Mucosa of stomach (tissue), 1 donor: ENCODE measurements at regions not wholly inside any gene's neighbourhood (a gene's known extent, or its start where the extent isn't known, plus 50 kb on each side); places are given as distances from the start of the nearest gene placed in this dataset.
"Not testable (repeated sequence)": the region's sequence is repeated elsewhere in the genome, so short reads cannot be mapped to it uniquely, and the experiment has no call there.

Source experiments
- H3K27me3 ChIP-seq: one replicate; pipeline ENCODE4 v1.7.0; 2013; ENCODE audit warnings: mild to moderate bottlenecking, low read length; ENCODE audit not compliant: control insufficient read depth, insufficient read depth
- H3K36me3 ChIP-seq: one replicate; pipeline ENCODE4 v1.7.0; 2013; ENCODE audit warnings: low read length; ENCODE audit not compliant: control insufficient read depth, insufficient read depth
- H3K4me1 ChIP-seq: one replicate; pipeline ENCODE4 v1.7.0; 2013; ENCODE audit warnings: mild to moderate bottlenecking, low read length; ENCODE audit not compliant: control insufficient read depth, insufficient read depth
- H3K4me3 ChIP-seq: one replicate; pipeline ENCODE4 v1.7.0; 2013; ENCODE audit warnings: low read length
- H3K9ac ChIP-seq: one replicate; pipeline ENCODE4 v1.7.0; 2013; ENCODE audit warnings: mild to moderate bottlenecking, low read length, moderate library complexity
- H3K9me3 ChIP-seq: one replicate; pipeline ENCODE4 v1.7.0; 2013; ENCODE audit warnings: mild to moderate bottlenecking, low read length, moderate library complexity; ENCODE audit not compliant: control insufficient read depth
- donor health status: Pancreatic carcinoma.

- H3K4me3 ChIP-seq, result no peak overlapping the region
- no peak overlapping the region for H3K9ac ChIP-seq
- H3K27me3 ChIP-seq, result no peaks in the 10 kb centered on the region
- H3K4me1 ChIP-seq, result peaks cover 11% of the 10 kb centered on the region
- H3K9me3 ChIP-seq, result no peaks in the 10 kb centered on the region
- H3K36me3 ChIP-seq, result no peaks in the 10 kb centered on the region
Measured at GRCh38 chr1:41977326-41977725, 58.6 kb upstream of the HIVEP3 start.

GRCh38 chr1:41976671-41977070 is 57.9 kb upstream of the HIVEP3 start:
- Histone ChIP-seq H3K4me1 (peaks cover 10% of the 10 kb centered on the region), H3K9me3 (no peaks in the 10 kb centered on the region), H3K36me3 (no peaks in the 10 kb centered on the region), H3K27me3 (no peaks in the 10 kb centered on the region), H3K4me3 (no peak overlapping the region), H3K9ac (no peak overlapping the region)

GRCh38 chr1:41975850-41976569 is 57.3 kb upstream of the HIVEP3 start:
- Histone ChIP-seq H3K9me3 (no peaks in the 10 kb centered on the region), H3K27me3 (no peaks in the 10 kb centered on the region), H3K4me1 (peaks cover 3% of the 10 kb centered on the region), H3K4me3 (no peak overlapping the region), H3K36me3 (no peaks in the 10 kb centered on the region), H3K9ac (no peak overlapping the region)

- Histone ChIP-seq H3K9me3 (no peaks in the 10 kb centered on the region), H3K4me3 (no peak overlapping the region), H3K9ac (no peak overlapping the region), H3K4me1 (no peaks in the 10 kb centered on the region), H3K36me3 (no peaks in the 10 kb centered on the region), H3K27me3 (no peaks in the 10 kb centered on the region)
Measured at GRCh38 chr1:41975121-41975520, 56.4 kb upstream of the HIVEP3 start.

DNA sequence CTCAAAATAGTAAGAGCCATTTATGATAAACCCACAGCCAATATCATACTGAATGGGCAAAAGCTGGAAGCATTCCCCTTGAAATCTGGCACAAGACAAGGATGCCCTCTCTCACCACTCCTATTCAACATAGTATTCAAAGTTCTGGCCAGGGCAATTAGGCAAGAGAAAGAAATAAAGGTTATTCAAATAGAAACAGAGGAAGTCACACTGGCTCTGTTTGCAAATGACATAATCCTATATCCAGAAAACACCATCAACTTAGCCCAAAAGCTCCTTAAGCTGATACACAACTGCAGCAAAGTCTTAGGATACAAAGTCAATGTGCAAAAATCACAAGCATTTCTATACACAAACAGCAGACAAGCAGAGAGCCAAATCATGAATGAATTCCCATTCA is 49.8 kb upstream of the HIVEP3 start:
- H3K4me1 ChIP-seq, H3K27me3 ChIP-seq, H3K9me3 ChIP-seq, H3K4me3 ChIP-seq, H3K36me3 ChIP-seq, H3K9ac ChIP-seq: not testable (repeated sequence)
